CD4-positive, alpha-beta T cell treated with Interleukin-6 at 100 ng/mL for 8 hours (primary cell): ENCODE measurements at regions not wholly inside any gene's neighbourhood (a gene's known extent, or its start where the extent isn't known, plus 50 kb on each side); places are given as distances from the start of the nearest gene placed in this dataset.

ENCODE experiments used
- DNase-seq: peaks from one replicate; pipeline ENCODE4 v3.0.0-alpha.2; 2020; ENCODE audit warnings: mixed read lengths, low spot score

DNA sequence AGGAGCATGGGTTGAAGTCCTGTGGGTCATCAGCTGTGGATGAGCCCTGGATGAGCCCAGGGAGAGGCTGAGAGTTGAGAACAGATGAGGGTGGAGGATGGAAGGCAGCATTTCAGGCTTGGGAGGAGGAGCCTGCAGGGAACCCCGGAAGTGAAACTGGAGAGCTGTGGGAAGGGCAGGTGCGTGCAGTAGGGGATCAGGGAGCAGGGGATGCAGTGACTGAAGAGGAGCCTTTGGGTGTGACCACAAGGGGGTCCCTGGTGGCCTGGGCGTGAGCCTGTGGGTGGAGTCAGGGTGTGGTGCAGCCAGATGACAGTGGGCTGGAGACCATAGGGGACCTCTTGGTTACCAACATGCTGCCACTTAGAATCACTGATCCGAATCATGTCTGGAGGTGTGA is 115.5 kb downstream of the PAPOLA start:
- no peak for DNase-seq

DNA sequence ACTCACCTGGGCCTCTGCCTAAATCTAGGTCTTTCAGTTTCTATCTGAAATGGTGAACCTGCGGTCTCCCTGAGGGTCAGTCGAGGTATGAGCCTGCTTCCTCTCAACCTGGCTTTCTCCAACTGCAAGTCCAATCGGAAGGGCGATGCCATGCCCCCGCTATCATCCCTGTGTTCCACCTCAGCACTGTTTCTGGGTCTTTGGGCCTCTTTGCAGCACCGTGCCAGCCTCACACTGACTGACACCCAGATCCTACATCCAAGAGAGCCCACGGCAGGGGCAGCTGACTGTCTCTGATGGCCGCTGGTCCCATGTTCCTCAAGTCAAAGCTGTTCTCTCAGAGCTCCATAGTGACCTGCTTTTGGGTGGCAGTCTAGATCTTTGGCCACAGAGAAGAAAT is 120.7 kb downstream of the PAPOLA start:
- DNase-seq, result no peak

DNA sequence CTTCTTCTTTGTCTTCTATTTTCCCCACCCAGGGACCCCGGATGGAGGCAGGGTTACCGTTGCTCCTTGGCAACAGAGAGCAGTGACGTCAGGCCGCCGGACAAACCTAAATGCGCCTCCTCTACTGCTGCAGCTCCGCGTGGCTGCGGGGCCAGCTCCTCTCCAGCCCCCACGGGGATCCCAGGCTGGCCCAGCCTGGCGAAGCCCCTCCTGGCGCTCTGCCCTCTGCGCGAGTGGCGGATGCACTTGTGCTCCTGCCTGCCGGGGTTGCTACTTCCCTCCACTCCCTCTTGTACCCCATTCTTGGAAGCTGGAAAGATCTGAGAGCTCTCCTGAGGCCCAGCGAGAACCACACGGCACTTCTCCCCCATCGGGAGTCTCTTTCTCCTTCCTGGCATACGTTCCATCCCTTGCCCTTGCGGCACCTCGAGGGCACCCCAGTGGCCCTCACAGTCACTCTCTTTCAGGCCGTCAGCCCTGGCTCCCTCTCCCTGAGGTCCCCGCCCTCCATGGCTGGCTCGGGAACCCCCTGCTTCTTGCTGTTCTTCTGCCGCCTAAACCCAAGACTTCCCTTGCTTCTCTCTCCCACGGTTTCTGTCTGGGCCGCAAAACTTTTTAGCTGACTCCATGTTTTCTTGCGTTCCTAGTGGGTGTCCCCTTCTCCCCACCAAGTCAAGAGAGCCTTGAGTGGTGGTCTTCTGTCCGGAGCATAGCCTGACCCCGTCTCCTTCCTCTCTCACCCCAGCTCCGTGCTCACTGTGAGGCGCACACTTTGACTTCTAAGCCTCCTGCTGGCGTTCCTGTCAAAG is 121.7 kb downstream of the PAPOLA start:
- no peak for DNase-seq

DNA sequence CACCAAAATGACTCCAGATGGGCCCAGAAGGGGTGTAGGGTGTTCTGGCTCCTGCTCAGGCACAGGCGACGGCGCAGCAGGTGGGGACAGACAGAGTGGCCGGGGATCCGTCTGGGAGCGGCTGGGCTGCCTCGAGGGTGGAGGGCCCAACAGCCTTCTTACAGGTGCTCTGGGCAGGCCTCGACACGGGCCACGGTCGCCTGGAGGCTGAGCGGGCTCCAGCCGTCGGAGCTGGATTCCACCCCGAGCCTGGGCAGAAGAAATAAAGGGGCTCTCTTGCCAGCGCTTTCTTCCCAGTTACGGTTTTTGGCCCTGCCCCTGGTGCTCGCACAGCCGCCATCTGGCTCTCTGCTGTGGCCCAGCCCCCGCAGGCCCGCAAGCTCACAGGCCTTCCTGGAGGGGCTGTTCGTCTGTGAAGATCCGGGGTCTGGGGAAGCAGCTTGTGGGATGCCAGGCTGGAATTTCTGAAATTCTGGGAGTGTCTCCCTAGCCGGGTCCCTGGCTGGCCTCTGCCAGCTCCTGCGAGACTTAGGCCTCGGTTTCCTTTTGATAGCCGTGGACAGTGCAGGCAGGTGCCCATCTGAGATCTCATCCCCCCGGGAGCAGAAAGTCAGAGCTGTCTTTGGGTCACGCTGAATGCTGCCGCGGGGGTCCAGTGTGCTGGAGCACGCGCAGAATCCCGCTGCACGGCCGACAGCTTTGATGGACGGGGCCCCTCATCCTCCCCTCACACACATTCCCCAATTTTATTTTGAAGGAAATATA is 122.7 kb downstream of the PAPOLA start:
- DNase-seq, result no peak

DNA sequence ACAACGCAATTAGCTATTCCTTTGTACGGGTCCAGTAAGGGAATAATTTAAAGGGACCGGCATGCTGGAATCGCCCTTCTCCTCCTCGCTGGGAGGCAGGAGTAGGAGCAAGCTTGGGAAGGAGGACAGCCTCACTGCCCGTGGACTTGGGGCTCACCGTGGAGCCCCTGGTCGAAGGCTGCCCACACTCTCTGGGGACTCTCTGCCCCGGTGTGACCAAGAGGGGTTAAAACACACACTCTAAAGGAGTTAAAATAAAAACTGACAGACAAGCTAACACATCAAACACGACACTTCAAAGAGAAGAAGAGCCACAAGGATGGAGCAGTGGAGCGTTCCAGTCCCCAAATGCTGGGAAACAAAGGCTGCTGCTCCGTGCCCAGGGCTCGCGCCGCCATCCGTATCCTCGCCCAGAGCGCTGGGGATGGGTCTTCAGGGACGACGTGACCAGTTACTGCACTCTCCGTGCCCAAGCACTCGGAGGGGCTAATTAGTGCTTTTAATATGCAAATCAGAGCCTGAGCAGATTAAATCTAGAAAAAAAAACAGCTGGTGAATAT is 123.3 kb downstream of the PAPOLA start:
- DNase-seq, result no peak

DNA sequence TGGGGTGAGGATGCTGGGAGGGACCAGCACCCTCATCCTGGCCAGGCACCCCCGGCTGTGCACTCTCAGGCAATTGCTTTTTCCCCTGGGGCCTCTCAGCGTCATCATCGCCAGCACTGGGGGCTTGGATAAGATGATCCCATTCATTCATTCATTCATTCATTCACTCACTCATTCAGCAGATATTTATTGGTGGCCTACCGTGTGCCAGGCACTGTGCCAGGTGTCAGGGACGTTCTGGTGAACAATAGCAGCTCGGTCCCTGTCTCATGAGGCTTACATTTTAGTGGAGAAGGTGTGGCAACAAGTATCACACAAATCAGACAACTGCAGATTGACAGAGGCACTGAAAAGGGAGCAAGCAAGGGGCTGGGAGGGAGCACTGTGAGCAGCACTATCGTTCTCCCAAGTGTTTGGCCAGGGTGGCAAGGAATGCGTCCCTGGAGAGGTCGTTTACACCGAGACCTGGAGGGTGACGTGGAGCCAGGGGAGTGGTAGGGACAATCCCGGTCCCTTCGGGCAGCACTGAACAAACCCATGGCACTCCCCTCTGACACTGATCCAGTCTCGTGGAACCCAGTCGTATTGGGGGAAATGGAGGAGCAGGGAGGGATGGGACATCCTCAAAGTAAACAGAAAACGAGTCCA is 124.1 kb downstream of the PAPOLA start:
- DNase-seq, result no peak

DNA sequence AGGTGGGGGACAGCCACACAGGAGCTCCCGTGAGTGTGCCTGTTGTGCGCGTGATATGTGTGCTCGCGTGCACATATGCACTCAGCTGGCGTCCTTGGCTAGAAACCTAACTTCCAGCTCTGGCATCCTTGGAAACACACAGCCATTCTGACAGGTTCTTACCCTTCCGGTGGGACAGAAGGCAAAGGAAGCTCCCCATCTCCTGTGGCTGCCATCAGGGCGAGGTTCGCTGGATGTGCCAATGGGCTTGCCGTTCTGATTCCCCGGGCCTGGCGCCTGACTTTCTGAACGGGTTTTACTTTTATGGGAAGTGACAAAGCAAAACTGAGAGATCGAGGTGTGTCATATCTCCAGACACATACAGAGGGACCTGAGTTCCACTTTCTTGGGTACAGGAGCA is 124.7 kb downstream of the PAPOLA start:
- DNase-seq, result no peak

DNA sequence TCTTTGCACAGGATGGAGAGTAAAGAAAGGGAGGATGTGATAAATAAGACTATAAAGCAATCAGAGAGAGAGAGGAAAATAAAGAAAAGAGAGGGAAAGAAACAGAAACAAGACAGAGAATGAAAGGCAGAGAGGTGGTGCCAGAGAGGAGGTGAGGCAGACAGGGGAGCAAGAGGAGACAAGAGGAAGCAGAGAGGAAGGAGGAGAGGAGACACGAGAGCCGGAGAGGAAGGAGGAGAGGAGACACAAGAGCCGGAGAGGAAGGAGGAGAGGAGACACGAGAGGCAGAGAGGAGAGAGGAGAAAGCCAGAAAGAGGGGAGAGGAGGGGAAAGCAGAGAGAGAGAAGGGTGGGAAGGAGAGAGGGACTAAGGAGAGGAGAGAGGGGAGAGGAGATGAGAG is 125.2 kb downstream of the PAPOLA start:
- no peak for DNase-seq

DNA sequence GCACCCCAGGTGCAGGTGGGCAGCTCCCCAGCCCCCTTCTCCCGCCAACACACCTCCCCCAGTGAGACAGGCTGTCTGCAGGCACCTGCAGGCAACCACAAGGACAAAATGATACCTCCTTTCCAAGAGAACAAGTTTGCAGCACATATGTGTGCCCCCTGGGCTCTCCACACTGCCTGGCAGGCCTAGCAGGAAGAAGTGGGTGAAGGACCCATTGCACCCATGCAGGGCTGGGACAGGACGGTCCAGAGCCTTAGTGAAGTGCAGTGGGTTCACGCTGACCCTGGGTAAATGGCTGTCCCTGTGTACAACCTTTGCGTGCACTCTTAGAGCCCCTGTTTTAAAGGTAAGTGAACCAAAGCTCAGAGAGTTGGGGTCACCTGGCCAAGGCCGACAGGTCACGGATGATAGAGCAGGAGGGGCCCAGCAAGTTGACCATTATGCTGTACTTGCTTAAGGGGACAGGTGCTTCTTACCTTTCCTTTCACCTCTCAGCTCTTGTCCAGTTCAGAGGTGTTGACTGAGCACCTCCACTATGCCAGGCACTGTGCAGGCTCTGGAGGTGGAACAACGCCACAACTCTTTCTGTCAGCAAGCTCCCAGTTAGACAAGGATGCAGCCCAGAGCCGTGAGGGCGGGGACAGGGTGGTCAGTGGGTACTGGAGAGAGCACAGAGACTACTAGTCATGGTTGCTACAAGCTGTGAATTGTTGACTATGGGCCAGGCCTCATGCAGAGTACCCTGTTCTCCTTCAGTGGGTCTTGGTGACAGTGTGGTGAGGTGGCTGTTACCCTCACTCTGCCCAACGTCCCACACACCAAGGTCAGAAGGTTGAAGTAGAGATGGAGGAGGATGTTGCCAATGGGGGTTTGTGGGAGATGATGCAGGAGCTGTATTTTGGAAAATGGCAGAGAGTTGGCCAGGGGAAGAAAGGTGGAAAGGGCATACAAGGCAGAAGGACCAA is 125.9 kb downstream of the PAPOLA start:
- no peak for DNase-seq

DNA sequence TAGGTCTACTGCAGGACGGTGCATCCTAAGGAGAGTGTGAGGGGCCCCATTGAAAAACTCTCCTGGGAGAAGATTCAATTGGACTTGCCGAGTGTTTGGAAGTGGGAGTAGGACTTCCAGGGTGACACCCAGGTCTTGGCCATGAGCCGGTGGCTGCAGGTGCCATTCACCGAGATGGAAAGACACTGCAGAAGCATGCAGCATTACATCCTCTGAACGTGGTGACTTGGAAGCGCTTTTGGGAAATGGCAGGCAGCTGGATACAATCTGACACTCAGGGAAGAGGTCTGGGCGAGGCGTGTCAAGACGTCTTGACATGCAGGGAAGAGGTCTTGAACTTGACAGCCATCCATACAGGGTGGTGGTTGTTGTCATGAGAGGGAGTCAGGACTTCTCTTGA is 126.9 kb downstream of the PAPOLA start:
- DNase-seq, result no peak

DNA sequence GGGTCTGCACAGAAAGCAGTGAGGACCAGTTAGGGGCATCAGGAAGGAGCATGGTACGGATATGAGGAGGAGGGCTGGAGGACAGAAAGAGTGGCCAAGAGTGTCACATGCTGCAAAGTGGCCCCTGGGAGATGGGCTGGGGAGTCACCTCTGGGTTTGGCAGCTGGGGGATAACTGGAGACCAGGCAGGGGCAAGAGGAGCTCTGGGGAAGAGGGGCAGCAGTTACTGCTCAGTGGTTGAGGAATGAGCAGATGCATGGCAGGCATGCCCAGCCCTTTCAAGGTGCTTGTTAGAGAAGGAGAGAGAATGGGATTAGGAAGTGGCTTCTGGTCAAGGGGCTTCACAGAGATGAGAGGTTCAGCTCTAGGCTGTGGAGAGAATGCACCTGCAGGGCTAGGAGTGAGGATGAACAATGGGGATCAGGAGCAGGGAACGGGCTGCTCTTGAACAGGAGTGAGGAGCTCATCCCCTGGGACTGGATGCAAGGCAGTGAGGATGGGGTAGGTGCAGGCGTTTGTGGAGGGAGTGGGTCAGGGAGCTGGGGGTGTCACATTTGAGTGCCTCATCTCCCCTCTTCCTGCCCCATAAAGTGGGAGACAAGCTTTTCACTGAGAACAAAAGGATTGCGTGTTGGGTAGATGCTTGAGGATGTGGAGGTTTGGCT is 127.5 kb downstream of the PAPOLA start:
- no peak for DNase-seq

DNA sequence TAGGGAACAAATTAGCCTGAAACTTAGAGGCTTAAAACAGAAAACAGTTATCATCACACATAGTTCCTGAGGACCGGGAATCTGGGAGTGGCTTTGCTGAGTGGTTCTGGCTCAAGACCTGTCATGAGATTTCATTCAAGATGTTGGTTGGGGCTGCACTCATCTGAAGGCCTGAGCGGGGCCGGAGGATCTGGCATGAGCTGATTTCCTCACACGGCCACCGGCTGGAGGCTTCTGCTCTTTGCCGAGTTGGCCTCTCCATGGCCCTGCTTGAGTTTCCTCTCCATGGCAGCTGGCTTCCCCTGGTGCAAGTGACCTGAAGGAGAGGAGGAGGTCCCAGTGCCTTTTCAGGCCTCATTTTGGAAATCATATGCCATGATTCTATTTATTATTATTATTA is 128.1 kb downstream of the PAPOLA start:
- no peak for DNase-seq

DNA sequence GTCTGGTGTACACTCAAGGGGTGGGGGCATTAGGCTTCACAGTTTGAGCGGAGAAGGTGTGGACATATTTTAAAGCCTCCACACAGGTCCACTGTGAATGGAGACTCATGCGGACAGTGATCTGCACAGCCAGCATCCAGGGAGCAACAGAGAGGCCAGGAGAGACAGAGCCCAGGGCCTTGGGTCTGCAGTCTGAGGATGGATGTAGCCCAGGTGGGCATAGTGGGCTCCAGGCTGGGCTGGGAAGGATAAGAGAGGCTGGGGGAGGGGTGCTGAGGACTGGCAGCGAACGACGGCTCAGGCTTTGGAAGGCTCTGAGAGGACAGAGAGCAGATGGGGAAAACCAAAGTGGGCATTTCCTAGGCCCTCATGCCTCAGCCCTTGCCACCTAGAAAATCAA is 128.8 kb downstream of the PAPOLA start:
- no peak for DNase-seq

DNA sequence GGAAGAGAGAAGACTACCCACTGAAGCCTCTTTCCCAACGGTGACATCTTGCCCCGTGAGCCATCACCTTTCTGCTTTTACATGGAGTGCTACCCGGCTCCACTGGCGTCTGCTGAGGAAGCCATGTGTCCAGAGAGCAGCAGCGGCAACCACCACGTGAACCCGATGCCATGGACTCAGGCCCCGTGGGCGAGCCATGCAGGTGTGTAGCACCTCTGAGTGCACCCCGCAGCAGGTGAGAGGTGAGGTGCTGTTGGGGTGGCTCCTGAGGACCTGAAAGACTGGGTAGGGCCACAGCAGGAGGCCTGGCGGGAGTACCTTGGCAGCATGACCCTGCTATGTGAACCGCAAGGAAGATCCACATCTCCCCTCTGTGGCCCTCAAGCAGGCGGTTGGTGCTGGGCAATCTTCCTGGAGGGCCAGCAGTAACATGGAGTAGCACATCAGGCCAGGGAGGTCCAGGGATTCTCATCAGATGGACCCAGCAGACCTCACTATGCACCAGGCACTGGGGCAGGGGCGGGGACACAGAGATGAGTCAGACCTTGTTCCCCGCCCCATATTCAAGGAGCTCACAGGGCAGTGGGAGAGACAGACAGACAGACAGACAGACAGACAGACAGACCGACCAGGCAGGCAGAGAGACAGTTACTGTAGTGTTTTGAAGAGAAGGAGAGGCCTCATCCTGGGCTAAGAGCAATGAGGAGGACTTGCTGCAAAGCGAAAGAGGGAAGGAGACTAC is 129.6 kb downstream of the PAPOLA start:
- no peak for DNase-seq

DNA sequence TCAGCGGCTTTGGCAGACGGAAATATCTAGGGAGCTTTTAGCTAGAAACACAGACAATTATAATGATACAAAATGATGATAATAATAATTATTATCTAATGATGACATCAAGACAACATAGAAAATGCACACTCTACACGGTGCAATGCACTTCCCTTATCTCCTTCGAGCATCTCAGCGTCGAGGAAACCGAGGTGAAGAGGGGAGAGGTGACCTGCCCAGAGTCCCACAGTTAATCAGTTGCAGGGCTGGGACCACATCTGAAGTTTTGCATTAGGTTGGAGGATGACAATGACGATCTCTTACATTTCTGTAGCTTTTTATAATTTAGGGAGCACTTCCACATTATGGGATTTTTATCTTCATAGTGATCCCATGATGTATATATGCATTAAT is 130.2 kb downstream of the PAPOLA start:
- no peak for DNase-seq

DNA sequence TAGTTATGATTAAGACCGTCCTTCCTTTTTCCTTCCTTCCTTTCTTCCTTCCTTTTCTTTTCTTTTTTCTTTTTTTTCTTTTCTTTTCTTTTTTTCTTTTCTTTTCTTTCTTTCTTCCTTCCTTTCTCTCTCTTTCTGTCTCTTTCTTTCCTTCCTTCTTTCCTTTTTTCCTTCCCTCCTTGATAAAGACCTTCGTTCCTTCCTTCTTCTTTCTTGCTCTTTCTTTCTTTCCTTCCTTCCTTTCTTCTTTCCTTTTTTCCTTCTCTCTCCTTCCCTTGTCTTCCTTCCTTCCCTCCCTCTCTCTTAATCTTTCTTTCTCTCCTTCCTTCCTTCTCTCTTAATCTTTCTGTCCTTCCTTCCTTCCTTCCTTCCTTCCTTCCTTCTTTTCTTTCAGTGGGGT is 130.9 kb downstream of the PAPOLA start:
- no peak for DNase-seq

DNA sequence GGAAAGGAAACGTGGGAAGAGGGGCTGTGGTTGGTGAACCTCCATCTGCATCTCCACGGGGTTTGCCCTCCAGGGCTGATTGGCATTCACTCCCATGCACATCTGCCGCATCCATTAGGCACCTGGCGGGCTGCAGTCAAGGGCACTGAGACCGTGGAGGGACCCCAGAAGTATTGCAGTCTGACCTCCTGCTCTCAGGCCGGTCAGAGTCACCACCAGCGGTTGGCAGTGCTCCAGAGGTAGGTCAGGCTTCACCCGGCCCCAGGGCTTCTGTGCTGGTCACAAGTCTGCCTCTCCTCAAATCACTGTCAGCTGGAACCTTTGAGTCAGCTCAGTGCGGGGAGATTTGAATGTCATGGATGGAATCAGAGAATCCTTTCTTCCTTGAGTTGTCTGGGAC is 132.3 kb downstream of the PAPOLA start:
- no peak for DNase-seq

DNA sequence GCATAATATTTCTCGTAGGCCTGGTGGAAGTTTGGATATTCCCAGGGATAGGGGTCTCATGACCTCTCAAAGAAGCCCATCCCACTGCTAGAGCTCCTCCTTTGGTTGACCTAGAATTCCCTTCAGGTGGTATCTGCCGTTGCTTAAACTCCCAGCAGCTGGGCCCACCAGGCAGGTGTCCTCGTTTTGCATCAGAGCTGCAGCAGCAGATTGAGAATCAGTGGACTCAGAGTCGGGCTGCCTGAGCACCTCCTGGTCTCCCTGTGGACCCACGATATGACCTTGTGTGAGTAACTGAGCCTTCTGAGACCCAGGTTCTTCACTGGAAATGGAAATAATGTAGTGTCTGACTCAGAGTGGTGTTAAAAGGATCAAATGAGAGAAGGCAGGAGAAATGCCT is 132.7 kb downstream of the PAPOLA start:
- no peak for DNase-seq

DNA sequence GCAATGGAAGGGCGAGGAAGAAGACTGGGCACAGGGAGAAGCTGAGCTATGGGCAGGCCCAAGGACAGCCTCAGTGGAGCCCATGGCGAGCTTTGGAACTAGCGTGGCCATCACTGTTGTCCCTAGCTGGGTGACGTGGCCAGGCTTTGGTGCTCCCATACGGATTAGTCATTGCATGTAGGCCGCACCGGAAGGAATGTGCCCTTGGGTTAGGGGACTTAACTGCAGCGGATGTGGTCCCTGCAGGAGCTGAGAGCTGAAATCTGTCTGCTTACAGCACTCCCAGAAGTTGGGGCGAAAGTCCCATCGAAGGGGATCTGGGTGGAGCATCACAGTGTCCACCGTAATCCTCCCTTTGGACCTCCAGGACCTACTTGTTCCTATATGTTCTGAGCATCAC is 133.7 kb downstream of the PAPOLA start:
- no peak for DNase-seq

DNA sequence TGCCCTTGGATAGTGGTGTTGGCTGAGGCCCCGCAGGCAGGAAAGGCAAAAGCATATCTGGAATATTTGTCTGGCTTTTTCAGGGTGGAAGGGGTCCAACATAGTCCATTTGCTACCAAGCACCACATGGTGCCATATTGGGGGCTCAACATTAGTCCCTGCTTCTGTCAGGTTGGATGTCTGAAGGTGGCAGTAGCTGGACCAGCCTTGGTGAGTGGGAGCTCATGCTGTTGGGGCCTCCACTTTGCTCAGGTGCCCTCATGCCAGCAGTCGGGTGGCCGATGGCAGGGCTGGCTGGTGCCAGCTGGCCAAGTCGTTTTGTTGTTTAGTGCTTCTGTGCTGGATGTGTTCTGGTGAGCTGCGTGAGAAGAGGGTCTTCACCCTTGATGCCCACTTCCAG is 135.3 kb downstream of the PAPOLA start:
- DNase-seq, result no peak
